Endothelial cell of umbilical vein (primary cell): ENCODE measurements at regions not wholly inside any gene's neighbourhood (a gene's known extent, or its start where the extent isn't known, plus 50 kb on each side); places are given as distances from the start of the nearest gene placed in this dataset.

Experiments used
- BruUV-seq: library from RNA; stranded (reverse); fragments of 400-500 nt; replicated peaks from 2 replicates; lab custom pipeline; 2021; lab: Mats Ljungman, UMichigan
- CTCF ChIA-PET: fragments of 300-600, 350-600 bp; sonication (Branson Sonifier 250); formaldehyde crosslinking; loops from one replicate; lab custom pipeline; 2021; ENCODE audit warnings: antibody characterized with exemption, inconsistent platforms; lab: Charles Lee
- POLR2A ChIA-PET: fragments of 300-600, 350-600 bp; sonication (Branson Sonifier 250); formaldehyde crosslinking; loops from one replicate; lab custom pipeline; 2021; ENCODE audit warnings: antibody characterized with exemption, inconsistent platforms; lab: Charles Lee
- DNase-seq: peaks from one replicate; pipeline ENCODE4 v3.0.0-alpha.2; 2011; ENCODE audit warnings: low read depth, low spot score
- FAIRE-seq: peaks from 2 replicates; lab custom pipeline; 2011; peaks lifted over from hg19 to GRCh38; lab: Jason Lieb, UNC
- H2AFZ ChIP-seq: 2 replicates; pipeline ENCODE4 v1.6.0; 2012; ENCODE audit warnings: low read depth, low read length, control low read depth, inconsistent platforms
- H3K27ac ChIP-seq: 2 replicates; pipeline ENCODE4 v1.5.1; 2011; ENCODE audit warnings: low read depth, mild to moderate bottlenecking, control low read depth, low read length, moderate library complexity; ENCODE audit not compliant: insufficient read depth
- H3K27me3 ChIP-seq, 2 experiments: 2 replicates each; pipeline versions ENCODE4 v1.6.0 to v1.6.1; 2011; ENCODE audit warnings: low read length in 2 of 2, mixed read lengths in 1 of 2; ENCODE audit not compliant: control insufficient read depth in 2 of 2, insufficient read depth in 2 of 2
- H3K36me3 ChIP-seq, 2 experiments: 2 replicates in 1 of 2; 3 replicates in 1 of 2; pipeline ENCODE4 v1.5.1; 2011; ENCODE audit warnings: low read length in 2 of 2, mild to moderate bottlenecking in 1 of 2, moderate library complexity in 1 of 2; ENCODE audit not compliant: control insufficient read depth in 2 of 2, insufficient read depth in 2 of 2; ENCODE audit errors: extremely low read depth in 1 of 2
- H3K4me1 ChIP-seq: 3 replicates; pipeline ENCODE4 v1.5.1; 2011; ENCODE audit warnings: mild to moderate bottlenecking, low read length; ENCODE audit not compliant: control insufficient read depth, insufficient read depth; ENCODE audit errors: extremely low read depth
- H3K4me2 ChIP-seq: 2 replicates; pipeline ENCODE4 v1.6.1; 2011; ENCODE audit warnings: low read length, control low read depth, mixed read lengths; ENCODE audit not compliant: insufficient read depth
- H3K4me3 ChIP-seq, 3 experiments: fragments of 200-600 bp in 1 of 3; sonication (generic), shearing (Covaris generic) in 1 of 3; replicated peaks in 1 of 3; 2 replicates each; pipeline ENCODE4 v1.5.1; 2011 to 2016; ENCODE audit warnings: control low read depth in 3 of 3, low read length in 3 of 3, mild to moderate bottlenecking in 2 of 3, inconsistent platforms in 1 of 3, low read depth in 1 of 3, moderate library complexity in 1 of 3; ENCODE audit not compliant: insufficient read depth in 1 of 3
- H3K79me2 ChIP-seq: 2 replicates; pipeline ENCODE4 v1.6.0; 2012; ENCODE audit warnings: low read length, inconsistent platforms; ENCODE audit not compliant: control insufficient read depth, insufficient read depth
- H3K9ac ChIP-seq: replicated peaks from 2 replicates; pipeline ENCODE3; 2011; ENCODE audit warnings: low read length, control low read depth; ENCODE audit not compliant: insufficient read depth; ENCODE audit errors: extremely low read depth
- H3K9me1 ChIP-seq: replicated peaks from 3 replicates; pipeline ENCODE4 v1.6.0; 2011; ENCODE audit warnings: mild to moderate bottlenecking, low read length; ENCODE audit not compliant: control insufficient read depth, insufficient read depth; ENCODE audit errors: extremely low read depth
- H3K9me3 ChIP-seq: replicated peaks from 2 replicates; pipeline ENCODE4 v1.5.1; 2012; ENCODE audit warnings: low read length, inconsistent platforms; ENCODE audit not compliant: control insufficient read depth, insufficient read depth
- H4K20me1 ChIP-seq: replicated peaks from 2 replicates; pipeline ENCODE3; 2011; ENCODE audit warnings: mild to moderate bottlenecking, low read length; ENCODE audit not compliant: control insufficient read depth, insufficient read depth; ENCODE audit errors: extremely low read depth
- CTCF ChIP-seq, 2 donors: IDR thresholded peaks; 1 replicate in 1 of 2; 2 replicates in 1 of 2; pipeline ENCODE4 v1.5.1; 2011; ENCODE audit warnings: low read length in 2 of 2, mild to moderate bottlenecking in 2 of 2, moderate library complexity in 2 of 2, control low read depth in 1 of 2, inconsistent platforms in 1 of 2, low read depth in 1 of 2; ENCODE audit not compliant: insufficient read depth in 1 of 2; ENCODE audit errors: extremely low read depth in 1 of 2
- EZH2 ChIP-seq: IDR thresholded peaks from 2 replicates; pipeline ENCODE4 v1.6.1; 2012; ENCODE audit warnings: borderline replicate concordance, low read depth, mild to moderate bottlenecking, moderate library complexity, low read length, inconsistent platforms; ENCODE audit not compliant: severe bottlenecking
- FOS ChIP-seq: IDR thresholded peaks from 2 replicates; pipeline ENCODE4 v1.6.1; 2011; ENCODE audit warnings: mild to moderate bottlenecking, low read length, moderate library complexity, borderline replicate concordance; ENCODE audit not compliant: insufficient read depth
- GATA2 ChIP-seq: IDR thresholded peaks from 2 replicates; pipeline ENCODE4 v1.7.0; 2011; ENCODE audit warnings: low read depth, mild to moderate bottlenecking, moderate library complexity, mixed read lengths, low read length; ENCODE audit not compliant: insufficient read length, insufficient read depth
- JUN ChIP-seq: IDR thresholded peaks from 2 replicates; pipeline ENCODE4 v1.6.1; 2011; ENCODE audit warnings: borderline replicate concordance, low read depth; ENCODE audit not compliant: insufficient read length, insufficient read depth
- MAX ChIP-seq: IDR thresholded peaks from 2 replicates; pipeline ENCODE4 v1.6.1; 2011; ENCODE audit not compliant: insufficient read depth, insufficient read length
- MYC ChIP-seq: IDR thresholded peaks from one replicate; pipeline ENCODE4 v1.6.1; 2011; ENCODE audit warnings: mild to moderate bottlenecking, low read depth, low read length
- POLR2A ChIP-seq: IDR thresholded peaks from 2 replicates; pipeline ENCODE4 v1.6.1; 2012; ENCODE audit warnings: low read depth, mild to moderate bottlenecking, control low read depth, low read length
- POLR2AphosphoS5 ChIP-seq: IDR thresholded peaks from 2 replicates; pipeline ENCODE4 v1.6.1; 2012; ENCODE audit warnings: low read depth, mild to moderate bottlenecking, control low read depth, low read length, moderate library complexity; ENCODE audit not compliant: insufficient read depth
- dilution Hi-C: fragments of 300-500 bp; cut with MboI; formaldehyde crosslinking; loops from one replicate; pipeline ENCODE4 v1.15.0; 2019; ENCODE audit warnings: low sequenced_read_pairs; ENCODE audit not compliant: extremely low pct_ligation_motif_present
- intact Hi-C: fragments of 100-400 bp; cut with micrococcal nuclease; formaldehyde crosslinking; loops from one replicate; pipeline ENCODE4 v1.10.0; 2022

DNA sequence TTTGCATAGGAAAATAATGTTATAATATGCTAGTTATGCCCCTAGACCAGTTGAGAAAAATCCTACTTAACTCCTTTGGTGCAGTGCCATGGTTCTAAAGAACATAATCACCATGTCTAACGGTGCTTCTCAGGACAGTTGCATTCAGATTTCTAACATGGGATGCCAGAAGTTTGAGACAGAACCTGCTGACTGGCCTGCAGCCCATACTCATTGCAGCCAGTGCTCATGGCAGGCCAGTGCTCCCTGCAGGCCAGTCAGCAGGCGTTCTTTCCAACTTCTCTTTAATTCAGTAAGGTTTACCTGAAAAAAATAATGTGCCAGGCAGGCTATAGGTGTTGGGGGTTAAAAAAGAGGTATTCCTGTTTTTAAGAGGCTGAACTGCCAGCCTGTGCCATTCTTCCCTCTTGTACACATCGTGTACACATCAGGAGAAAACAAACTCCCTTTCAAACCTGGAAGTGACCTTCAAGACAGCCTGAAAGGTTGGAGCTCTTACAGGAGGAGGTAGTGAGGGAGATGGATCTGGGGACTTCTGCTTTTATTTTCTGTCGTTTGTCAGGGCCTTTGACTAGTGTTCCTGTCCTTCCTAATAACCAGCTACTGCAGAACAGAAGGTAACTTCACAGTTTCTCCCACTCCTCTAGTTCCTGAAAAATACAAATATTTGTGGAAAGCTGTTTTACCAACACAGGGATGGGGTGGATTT, 146.0 kb upstream of the MAGI3 start:
- Histone ChIP-seq H4K20me1 (no peaks in the 10 kb centered on the region), H3K79me2 (no peaks in the 10 kb centered on the region), H2AFZ (no peak overlapping the region), H3K4me1 (no peaks in the 10 kb centered on the region), H3K4me3 (no peak overlapping the region), H3K36me3 (no peaks in the 10 kb centered on the region), H3K9me1 (no peaks in the 10 kb centered on the region), H3K27me3 (peaks cover 5 to 10% of the 10 kb centered on the region in 2 experiments), H3K9ac (no peak overlapping the region), H3K4me2 (no peak overlapping the region), H3K9me3 (no peaks in the 10 kb centered on the region), H3K27ac (no peak overlapping the region)
- DNase-seq, result no peak
- intact Hi-C loops, result no loop called here
- no peak for FAIRE-seq
- TF ChIP-seq MAX (no peak), EZH2 (no peak), MYC (no peak), JUN (no peak), POLR2AphosphoS5 (no peak), POLR2A (no peak), CTCF (IDR thresholded peaks at IDR 0.05; ENCODE audit: extremely low read depth in 1 of 2, insufficient read depth in 1 of 2, low read depth in 1 of 2, low read length in 2 of 2) (no peak), GATA2 (no peak), FOS (no peak)
- BruUV-seq, result no TSS peak
- ChIA-PET POLR2A (no interaction called here), CTCF (interaction anchor here (0.6 kb wide), 1 partner anchor 104 kb away, joined by 3 read pairs; no protein-coding TSS in a partner anchor)
- dilution Hi-C loops, result no loop called here
